ENCODE measurements at regions not wholly inside any gene's neighbourhood (a gene's known extent, or its start where the extent isn't known, plus 50 kb on each side); places are given as distances from the start of the nearest gene placed in this dataset.

GRCh38 chr7:47633134-47633533 lies 51.2 kb upstream of the TNS3 start:
- ATAC-seq = no peak
- no peak for TF ChIP-seq CTCF (IDR thresholded peaks at IDR 0.05)
- intact Hi-C loops (cut with DNase I) = no loop called here
- Histone ChIP-seq H3K27ac (no peak overlapping the region), H3K4me1 (peaks cover 9% of the 10 kb centered on the region), H3K4me3 (no peak overlapping the region), H3K9me3 (no peaks in the 10 kb centered on the region), H3K27me3 (ENCODE audit: insufficient read depth in 3 of 3, low read length in 2 of 3) (no peaks in the 10 kb centered on the region), H3K36me3 (ENCODE audit: insufficient read depth in 1 of 2, low read depth in 1 of 2) (no peaks in the 10 kb centered on the region)
- DNase-seq = no peak
- 94 to 98% (median 97%) methylated on average over 10 of the region's 10 CpGs for WGBS, 3 donors

Data from psoas muscle (tissue), 7 donors.